Suppressor macrophage treated with lipopolysaccharide for 1 hour (primary cell): ENCODE measurements at regions not wholly inside any gene's neighbourhood (a gene's known extent, or its start where the extent isn't known, plus 50 kb on each side); places are given as distances from the start of the nearest gene placed in this dataset.
"Not testable (repeated sequence)": the region's sequence is repeated elsewhere in the genome, so short reads cannot be mapped to it uniquely, and the experiment has no call there.

Source experiments
- DNase-seq, 3 donors: peaks; one replicate each; pipeline ENCODE4 v3.0.0-alpha.2; 2020 to 2022

GRCh38 chr16:65601781-65602180 lies 479.9 kb upstream of the CDH11 start:
- DNase-seq, result no peak

- no peak for DNase-seq
These were observed 478.8 kb upstream of the CDH11 start for GRCh38 chr16:65600629-65601028.

DNA sequence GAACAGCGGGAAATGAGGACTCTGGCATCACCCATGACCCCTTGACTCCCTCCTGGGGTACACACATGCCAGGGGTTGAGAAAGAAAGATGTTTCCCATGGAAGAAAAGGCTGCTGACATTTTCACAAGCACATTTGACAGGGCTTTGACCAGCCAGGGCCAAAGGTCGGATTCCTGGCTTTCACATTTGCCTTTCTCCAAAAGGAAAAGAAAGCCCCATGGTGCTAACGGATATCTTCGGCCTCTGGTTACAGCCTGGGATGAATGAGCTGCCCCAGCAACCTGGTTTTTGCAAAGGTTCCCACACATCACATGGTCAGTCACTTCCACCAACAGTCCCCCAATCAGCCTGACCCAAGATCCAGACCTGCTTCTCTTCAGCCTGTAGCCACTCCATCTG lies 478.2 kb upstream of the CDH11 start:
- DNase-seq, result no peak

DNA sequence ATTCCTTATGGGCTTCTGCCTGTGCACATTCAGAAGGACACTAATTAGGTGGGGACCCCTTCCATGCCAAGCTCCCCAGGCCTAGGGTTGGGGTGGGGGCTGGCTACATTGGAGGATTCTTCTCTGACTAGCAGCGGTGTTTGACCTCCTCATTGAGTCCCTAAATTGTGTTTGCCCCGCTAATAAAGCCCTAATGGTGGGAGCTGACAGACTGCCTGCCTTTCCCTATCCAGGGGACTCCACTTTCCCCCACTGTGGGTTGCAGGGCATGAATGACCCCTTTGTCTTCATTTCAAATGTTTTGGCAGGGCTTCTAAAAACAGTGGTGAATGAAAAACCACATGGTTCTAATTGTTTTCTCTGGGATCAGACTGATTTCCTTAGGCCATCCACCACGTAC lies 476.8 kb upstream of the CDH11 start:
- DNase-seq, result no peak

DNA sequence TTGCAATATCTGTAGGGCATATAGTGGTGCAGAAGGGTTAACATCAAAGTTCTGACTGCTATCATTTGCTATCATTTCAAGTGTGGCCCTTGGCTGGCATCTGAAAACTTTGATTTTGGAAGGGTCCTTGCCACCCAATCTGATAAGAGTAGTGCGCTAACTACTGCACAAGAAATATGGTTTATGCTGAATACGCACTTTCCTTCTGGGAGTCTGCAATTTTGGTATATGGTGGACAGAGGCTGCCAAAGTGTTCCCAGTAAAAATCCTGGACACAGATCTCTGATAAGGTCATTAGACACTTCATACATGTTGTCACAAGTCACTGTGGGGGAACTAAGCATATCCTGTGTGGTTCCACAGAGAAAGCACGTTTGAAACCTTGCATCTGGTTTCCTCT lies 461.6 kb upstream of the CDH11 start:
- no peak for DNase-seq

GRCh38 chr16:65579050-65579449 lies 457.2 kb upstream of the CDH11 start:
- no peak for DNase-seq

DNA sequence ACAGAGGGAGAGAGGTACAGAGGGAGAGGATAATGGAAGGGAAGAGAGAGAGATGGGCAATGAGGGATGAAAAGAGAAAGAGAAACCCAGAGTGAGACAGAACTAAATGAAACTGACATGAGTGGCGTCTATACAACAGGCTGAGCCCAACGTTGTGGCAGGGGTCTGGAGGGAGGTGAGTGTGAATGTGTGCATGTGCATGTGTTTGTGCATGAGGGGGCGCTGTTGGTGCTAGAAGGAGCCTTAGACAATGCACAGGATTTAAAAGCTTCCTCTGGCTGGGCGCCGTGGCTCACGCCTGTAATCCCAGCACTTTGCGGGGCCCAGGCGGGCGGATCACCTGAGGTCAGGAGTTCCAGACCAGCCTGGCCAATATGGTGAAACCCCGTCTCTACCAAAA lies 454.8 kb upstream of the CDH11 start:
- peak in 1 of 3 donors; percentile 1 for DNase-seq

DNA sequence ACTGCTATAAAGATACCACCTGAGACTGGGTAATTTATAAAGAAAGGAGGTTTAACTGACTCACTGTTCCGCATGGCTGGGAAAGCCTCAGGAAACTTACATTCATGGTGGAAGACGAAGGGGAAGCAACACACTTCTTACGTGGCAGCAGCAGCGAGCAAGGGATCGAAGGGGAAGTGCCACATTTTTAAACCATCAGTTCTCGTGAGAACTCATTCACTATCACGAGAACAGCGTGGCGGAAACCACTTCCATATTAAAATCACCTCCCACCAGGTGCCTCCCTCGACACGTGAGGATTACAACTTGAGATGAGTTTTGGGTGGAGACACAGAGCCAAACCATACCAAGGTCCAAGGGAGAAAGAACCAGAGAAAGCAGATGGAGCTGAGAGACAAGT lies 454.3 kb upstream of the CDH11 start:
- DNase-seq, result no peak

GRCh38 chr16:65574326-65574966 lies 452.6 kb upstream of the CDH11 start:
- DNase-seq, result no peak

GRCh38 chr16:65572156-65572555 lies 450.3 kb upstream of the CDH11 start:
- DNase-seq, result no peak

- no peak for DNase-seq
These were observed 448.4 kb upstream of the CDH11 start for GRCh38 chr16:65570261-65570660.

GRCh38 chr16:65559846-65560245 lies 438.0 kb upstream of the CDH11 start:
- DNase-seq, result no peak

DNA sequence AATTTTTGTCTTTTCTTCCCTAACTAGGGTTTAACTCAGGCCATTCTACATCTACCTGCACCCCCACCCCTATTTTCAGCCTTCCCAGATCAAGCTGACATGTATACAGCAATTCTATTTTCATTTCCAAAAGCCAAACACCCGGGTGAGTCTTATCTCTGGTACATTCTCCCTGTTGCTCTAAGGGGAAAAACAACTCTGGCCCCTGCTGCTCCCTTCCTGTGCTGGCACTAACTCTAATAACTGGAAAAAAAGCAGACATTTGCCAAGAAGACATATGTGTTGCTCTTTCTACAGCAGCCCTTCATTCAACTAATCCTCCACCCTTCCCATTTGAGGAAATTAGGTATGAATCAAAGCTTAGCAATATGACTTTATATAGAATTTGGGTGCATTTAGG lies 427.8 kb upstream of the CDH11 start:
- DNase-seq, result not testable (repeated sequence)

- DNase-seq, result no peak
These were observed 426.6 kb upstream of the CDH11 start for GRCh38 chr16:65548470-65548869.

GRCh38 chr16:65547772-65548446 lies 426.0 kb upstream of the CDH11 start:
- DNase-seq, result no peak

DNA sequence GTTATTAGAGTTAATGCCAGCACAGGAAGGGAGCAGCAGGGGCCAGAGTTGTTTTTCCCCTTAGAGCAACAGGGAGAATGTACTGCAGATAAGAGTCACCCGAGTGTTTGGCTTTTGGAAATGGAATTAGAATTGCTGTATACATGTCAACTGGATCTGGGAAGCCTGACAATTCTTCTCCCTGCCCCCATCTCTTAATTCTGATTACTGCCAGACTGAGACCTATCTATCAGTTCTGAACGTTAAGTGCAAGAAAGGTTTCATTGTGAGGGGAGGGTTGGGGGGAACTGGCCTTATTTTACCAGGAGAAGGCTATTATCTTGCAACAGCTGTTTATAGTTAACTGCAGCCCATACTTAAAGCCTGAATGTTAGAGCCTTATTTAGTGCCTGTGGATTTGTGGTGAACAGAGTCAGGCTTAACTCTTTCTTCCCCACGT lies 424.5 kb upstream of the CDH11 start:
- no peak for DNase-seq

- no peak for DNase-seq
These were observed 423.6 kb upstream of the CDH11 start for GRCh38 chr16:65545413-65545956.

- no peak for DNase-seq
These were observed 422.2 kb upstream of the CDH11 start for GRCh38 chr16:65543781-65544740.

DNA sequence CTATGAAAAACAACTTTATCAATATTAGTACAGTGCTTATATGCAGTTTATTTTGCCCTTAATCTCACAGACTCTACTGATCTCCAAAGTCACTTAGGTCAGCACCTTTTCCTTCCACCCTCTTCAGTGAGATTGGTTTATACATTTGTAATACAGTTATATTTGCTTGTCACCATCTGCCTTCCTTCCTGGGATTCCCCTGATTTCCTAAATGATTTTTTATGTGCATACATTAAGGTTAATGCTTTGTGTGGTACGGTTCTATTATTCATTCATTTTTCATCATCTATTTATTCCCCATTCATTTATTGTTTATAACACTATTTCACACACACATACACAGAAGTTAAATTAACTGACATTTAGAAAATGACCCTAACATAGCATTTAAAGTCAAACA lies 419.8 kb upstream of the CDH11 start:
- DNase-seq, result no peak

- DNase-seq, result no peak
These were observed 419.0 kb upstream of the CDH11 start for GRCh38 chr16:65540901-65541300.

- no peak for DNase-seq
These were observed 417.1 kb upstream of the CDH11 start for GRCh38 chr16:65538976-65539375.

- DNase-seq, result no peak
These were observed 415.5 kb upstream of the CDH11 start for GRCh38 chr16:65537336-65537735.

DNA sequence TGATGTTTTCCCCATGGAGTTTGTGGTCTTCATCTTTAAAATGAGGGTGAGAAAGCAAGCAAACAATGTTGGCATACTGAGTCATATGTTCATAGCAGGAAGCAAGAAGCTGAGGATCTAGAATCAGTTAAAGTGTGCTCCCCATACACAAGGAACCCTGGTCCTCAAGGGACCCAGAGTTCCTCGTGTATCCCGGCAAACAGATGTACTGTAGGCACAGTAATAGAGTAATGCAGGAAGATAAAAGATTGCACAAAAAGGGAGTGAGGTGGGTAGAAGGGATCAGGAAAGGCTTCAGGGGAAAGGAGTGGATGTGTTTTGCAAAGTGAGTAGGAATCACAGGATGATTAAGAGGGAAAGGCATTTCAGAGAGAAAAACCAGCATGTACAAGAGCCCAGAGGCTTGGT lies 412.3 kb upstream of the CDH11 start:
- no peak for DNase-seq
